A549 (cell line): ENCODE measurements at regions not wholly inside any gene's neighbourhood (a gene's known extent, or its start where the extent isn't known, plus 50 kb on each side); places are given as distances from the start of the nearest gene placed in this dataset.
"Not testable (repeated sequence)": the region's sequence is repeated elsewhere in the genome, so short reads cannot be mapped to it uniquely, and the experiment has no call there.

Experiments
- ATAC-seq, 2 experiments: fragments of 200-7000 bp in 1 of 2; fragments of >200 bp in 1 of 2; cut with Nextera tagmentation in 1 of 2; cut with Tn5 transposase in 1 of 2; 3 replicates each; pipeline versions ENCODE4 v1.8.0 to v1.9.1; 2018 to 2020; ENCODE audit warnings: mild to moderate bottlenecking in 1 of 2, moderate library complexity in 1 of 2
- CTCF ChIA-PET: fragments of 300-600 bp; sonication (Branson Sonifier 250); formaldehyde crosslinking; extraction: SDS; loops from one replicate; lab custom pipeline; 2021; ENCODE audit warnings: antibody characterized with exemption, inconsistent platforms; lab: Yijun Ruan, JAX
- POLR2A ChIA-PET: fragments of 350-600 bp; formaldehyde crosslinking; extraction: SDS; loops from one replicate; lab custom pipeline; 2021; ENCODE audit warnings: antibody characterized with exemption, inconsistent platforms; lab: Yijun Ruan, JAX
- DNase-seq, 2 experiments: peaks; one replicate each; pipeline versions ENCODE4 v3.0.0 to v3.0.0-alpha.2; 2011 to 2016; ENCODE audit warnings: low read depth in 1 of 2, low spot score in 1 of 2
- FAIRE-seq: peaks from 2 replicates; lab custom pipeline; 2011; peaks lifted over from hg19 to GRCh38; lab: Jason Lieb, UNC
- H3K27ac ChIP-seq, 2 experiments: fragments of >200 bp; sonication (Bioruptor Twin); formaldehyde crosslinking; 3 replicates each; pipeline ENCODE4 v1.5.1; 2016 to 2017
- H3K4me1 ChIP-seq: fragments of >200 bp; sonication (Bioruptor Twin); formaldehyde crosslinking; 3 replicates; pipeline ENCODE4 v1.6.1; 2016
- H3K4me2 ChIP-seq: fragments of >200 bp; sonication (Bioruptor Twin); formaldehyde crosslinking; 3 replicates; pipeline ENCODE4 v1.6.1; 2016
- H3K4me3 ChIP-seq: fragments of >200 bp; sonication (Bioruptor Twin); formaldehyde crosslinking; 3 replicates; pipeline ENCODE4 v1.5.1; 2016
- H3K9me3 ChIP-seq: fragments of >200 bp; sonication (Bioruptor Twin); formaldehyde crosslinking; 3 replicates; pipeline ENCODE4 v1.6.1; 2016
- ATOH8 ChIP-seq: fragments of 250-450 bp; sonication (Bioruptor Pico); IDR thresholded peaks from 2 replicates; pipeline ENCODE4 v1.5.0; 2020; ENCODE audit warnings: low read depth, mild to moderate bottlenecking, moderate library complexity
- BCL3 ChIP-seq: fragments of >200 bp; sonication (Bioruptor Twin); formaldehyde crosslinking; IDR thresholded peaks from 3 replicates; pipeline ENCODE4 v1.6.1; 2016
- BHLHE40 ChIP-seq: IDR thresholded peaks from 2 replicates; pipeline ENCODE4 v1.6.1; 2012; ENCODE audit warnings: low read depth, low read length, inconsistent platforms
- CBX2 ChIP-seq: fragments of 200-600 bp; sonication (generic); IDR thresholded peaks from 2 replicates; pipeline ENCODE4 v1.6.1; 2016; ENCODE audit warnings: low read depth, mild to moderate bottlenecking, borderline replicate concordance
- CHD2 ChIP-seq: fragments of 150-350 bp; IDR thresholded peaks from 2 replicates; pipeline ENCODE4 v1.6.1; 2014; ENCODE audit warnings: low read length; ENCODE audit not compliant: partially characterized antibody
- CHD4 ChIP-seq: fragments of 200-600 bp; sonication (generic); IDR thresholded peaks from 2 replicates; pipeline ENCODE4 v1.6.1; 2016; ENCODE audit warnings: antibody characterized with exemption, mild to moderate bottlenecking, borderline replicate concordance
- E2F6 ChIP-seq: IDR thresholded peaks from 2 replicates; pipeline ENCODE4 v1.6.1; 2012; ENCODE audit warnings: low read depth, borderline replicate concordance
- ELK1 ChIP-seq: fragments of 150-350 bp; IDR thresholded peaks from 2 replicates; pipeline ENCODE4 v1.6.1; 2014; ENCODE audit warnings: low read depth, mild to moderate bottlenecking, low read length
- ESRRA ChIP-seq: fragments of 150-350 bp; IDR thresholded peaks from 2 replicates; pipeline ENCODE4 v1.6.1; 2014; ENCODE audit warnings: mild to moderate bottlenecking, low read length, borderline replicate concordance
- FOSB ChIP-seq: fragments of 250-450 bp; sonication (Bioruptor Pico); IDR thresholded peaks from 2 replicates; pipeline ENCODE4 v1.5.0; 2020; ENCODE audit warnings: mild to moderate bottlenecking, moderate library complexity
- HES2 ChIP-seq: fragments of >200 bp; sonication (Bioruptor Twin); formaldehyde crosslinking; IDR thresholded peaks from 2 replicates; pipeline ENCODE4 v1.6.1; 2016
- HOXA7 ChIP-seq: fragments of 250-450 bp; sonication (Bioruptor Pico); IDR thresholded peaks from 2 replicates; pipeline ENCODE4 v1.5.0; 2020; ENCODE audit warnings: mild to moderate bottlenecking, moderate library complexity
- HOXB13 ChIP-seq: fragments of 250-450 bp; sonication (Bioruptor Pico); IDR thresholded peaks from 2 replicates; pipeline ENCODE4 v1.5.0; 2020; ENCODE audit warnings: low read depth, mild to moderate bottlenecking, moderate library complexity
- MAFK ChIP-seq: fragments of 450-650 bp; IDR thresholded peaks from 2 replicates; pipeline ENCODE4 v1.6.1; 2014; ENCODE audit not compliant: partially characterized antibody
- NFE2L2 ChIP-seq: fragments of 150-350 bp; conservative IDR thresholded peaks from 2 replicates; pipeline ENCODE4 v1.6.1; 2014; ENCODE audit warnings: low read length
- PBX3 ChIP-seq: IDR thresholded peaks from 2 replicates; pipeline ENCODE4 v1.6.1; 2012
- PHF8 ChIP-seq: fragments of 200-600 bp; sonication (generic); IDR thresholded peaks from 2 replicates; pipeline ENCODE4 v1.6.1; 2016; ENCODE audit warnings: low read depth, mild to moderate bottlenecking, antibody characterized with exemption, moderate library complexity, borderline replicate concordance
- POLR2A ChIP-seq: IDR thresholded peaks from 2 replicates; pipeline ENCODE4 v1.6.1; 2012; ENCODE audit warnings: mild to moderate bottlenecking, low read length
- POLR2AphosphoS2 ChIP-seq: conservative IDR thresholded peaks from 2 replicates; pipeline ENCODE4 v1.6.1; 2012; ENCODE audit warnings: low read length, improper control_type of control experiment, inconsistent platforms
- RAD21 ChIP-seq, 2 experiments: fragments of >200 bp in 1 of 2; sonication (Bioruptor Twin) in 1 of 2; formaldehyde crosslinking in 1 of 2; IDR thresholded peaks in 1 of 2; conservative IDR thresholded peaks in 1 of 2; 2 replicates in 1 of 2; 3 replicates in 1 of 2; pipeline ENCODE4 v1.6.1; 2012 to 2018; ENCODE audit warnings: inconsistent platforms in 1 of 2
- USF2 ChIP-seq: fragments of 450-650 bp; IDR thresholded peaks from 2 replicates; pipeline ENCODE4 v1.6.1; 2014; ENCODE audit warnings: antibody characterized with exemption
- ZSCAN20 ChIP-seq: fragments of 250-450 bp; sonication (Bioruptor Pico); IDR thresholded peaks from 2 replicates; pipeline ENCODE4 v1.8.0; 2022; ENCODE audit warnings: mild to moderate bottlenecking, moderate library complexity
- WGBS: methylation state at CpG from one replicate; pipeline ENCODE4 v1.1.6; 2017; ENCODE audit errors: missing lambda C conversion rate; 5-methylcytosine and 5-hydroxymethylcytosine counted together

GRCh38 chr4:126191536-126191935, 876.8 kb downstream of the FAT4 start:
- ChIA-PET CTCF (interaction anchor here (1.2 kb wide), 1 partner anchor 22 kb away, joined by 4 read pairs; no protein-coding TSS in a partner anchor), POLR2A (no interaction called here)
- Histone ChIP-seq H3K27ac (no peak overlapping the region), H3K4me1 (no peaks in the 10 kb centered on the region), H3K4me3 (no peak overlapping the region), H3K4me2 (no peak overlapping the region), H3K9me3 (no peaks in the 10 kb centered on the region)
- DNase-seq, result no peak
- no peak for FAIRE-seq
- 55% methylated on average over 2 of the region's 2 CpGs for WGBS
- ATAC-seq, result no peak
- no peak for TF ChIP-seq PHF8
- TF ChIP-seq MAFK, result no peak

- no peak overlapping the region for H3K4me3 ChIP-seq
- no peak for FAIRE-seq
- no peak overlapping the region for H3K27ac ChIP-seq
- TF ChIP-seq PBX3 (no peak), POLR2A (no peak), CHD2 (no peak), BCL3 (no peak), USF2 (no peak), ELK1 (no peak), E2F6 (no peak), BHLHE40 (no peak), HOXB13 (no peak), NFE2L2 (no peak), HOXA7 (no peak), FOSB (CRISPR knock-in tag) (no peak), RAD21 (conservative IDR thresholded peaks at IDR 0.05 in 1 of 2, IDR thresholded peaks at IDR 0.05 in 1 of 2) (no peak), ATOH8 (CRISPR knock-in tag) (no peak), ESRRA (no peak), POLR2AphosphoS2 (no peak), ZSCAN20 (CRISPR knock-in tag) (no peak), CBX2 (no peak), CHD4 (no peak), HES2 (no peak)
- no peak for DNase-seq
- CTCF ChIA-PET, result interaction anchor here (1.2 kb wide), 1 partner anchor 21 kb away, joined by 4 read pairs; no protein-coding TSS in a partner anchor
- no peaks in the 10 kb centered on the region for H3K9me3 ChIP-seq
- no peaks in the 10 kb centered on the region for H3K4me1 ChIP-seq
- no peak for ATAC-seq
- H3K4me2 ChIP-seq, result no peak overlapping the region
- POLR2A ChIA-PET, result no interaction called here
- WGBS, result 35% methylated on average over 6 of the region's 6 CpGs
Measured at GRCh38 chr4:126192506-126192905, 877.8 kb downstream of the FAT4 start.

GRCh38 chr4:126201251-126202138, 886.7 kb downstream of the FAT4 start:
- POLR2A ChIA-PET, H3K9me3 ChIP-seq, H3K27ac ChIP-seq, DNase-seq, H3K4me2 ChIP-seq, FAIRE-seq, H3K4me1 ChIP-seq, H3K4me3 ChIP-seq, CTCF ChIA-PET, ATAC-seq: not testable (repeated sequence)
- 58% methylated on average over 7 of the region's 53 CpGs for WGBS
